ENCODE measurements at regions not wholly inside any gene's neighbourhood (a gene's known extent, or its start where the extent isn't known, plus 50 kb on each side); places are given as distances from the start of the nearest gene placed in this dataset.
"Not testable (repeated sequence)": the region's sequence is repeated elsewhere in the genome, so short reads cannot be mapped to it uniquely, and the experiment has no call there.

DNA sequence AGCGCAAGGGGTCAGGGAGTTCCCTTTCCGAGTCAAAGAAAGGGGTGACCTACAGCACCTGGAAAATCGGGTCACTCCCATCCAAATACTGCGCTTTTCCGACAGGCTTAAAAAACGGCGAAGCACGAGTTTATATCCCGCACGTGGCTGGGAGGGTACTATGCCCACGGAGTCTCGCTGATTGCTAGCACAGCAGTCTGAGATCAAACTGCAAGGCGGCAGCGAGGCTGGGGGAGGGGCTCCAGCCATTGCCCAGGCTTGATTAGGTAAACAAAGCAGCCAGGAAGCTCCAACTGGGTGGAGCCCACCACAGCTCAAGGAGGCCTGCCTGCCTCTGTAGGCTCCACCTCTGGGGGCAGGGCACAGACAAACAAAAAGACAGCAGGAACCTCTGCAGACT lies 735.1 kb downstream of the TTLL7 start:
- not testable (repeated sequence) for DNase-seq (ENCODE audit: extremely low read depth, low read depth)

DNA sequence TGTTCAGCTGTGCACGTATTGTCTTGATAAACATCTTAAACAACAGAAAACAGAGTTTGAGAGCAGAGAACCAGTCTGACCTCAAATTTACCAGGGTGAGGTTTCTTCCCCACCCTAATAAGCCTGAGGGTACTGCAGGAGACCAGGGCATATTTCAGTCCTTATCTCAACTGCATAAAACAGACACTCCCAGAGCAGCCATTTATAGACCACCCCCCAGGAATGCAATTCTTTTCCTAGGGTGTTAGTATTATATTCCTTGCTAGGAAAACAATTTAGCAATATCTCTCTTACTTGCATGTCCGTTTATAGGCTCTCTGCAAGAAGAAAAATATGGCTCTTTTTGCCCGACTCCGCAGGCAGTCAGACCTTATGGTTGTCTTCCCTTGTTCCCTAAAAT lies 747.2 kb downstream of the TTLL7 start:
- not testable (repeated sequence) for DNase-seq (ENCODE audit: extremely low read depth, low read depth)

DNA sequence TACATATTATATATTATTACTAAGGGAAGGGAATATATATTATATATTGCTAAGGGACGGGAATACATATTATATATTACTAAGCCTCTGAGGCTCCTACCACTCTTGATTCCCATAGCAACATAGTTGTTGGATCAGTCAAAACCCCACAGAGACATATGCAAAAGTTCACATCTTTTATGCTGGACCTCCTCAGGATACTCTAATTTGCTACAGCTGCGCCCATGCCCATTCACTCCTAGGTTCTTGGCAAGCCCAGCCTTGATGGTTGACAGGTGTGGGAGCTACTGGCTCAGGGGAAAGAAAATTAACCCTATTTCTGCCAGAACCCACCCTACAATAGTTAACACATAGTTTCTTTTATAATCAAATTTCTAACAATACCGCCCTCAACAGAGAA lies 752.2 kb downstream of the TTLL7 start:
- DNase-seq (ENCODE audit: extremely low read depth, low read depth), result not testable (repeated sequence)

DNA sequence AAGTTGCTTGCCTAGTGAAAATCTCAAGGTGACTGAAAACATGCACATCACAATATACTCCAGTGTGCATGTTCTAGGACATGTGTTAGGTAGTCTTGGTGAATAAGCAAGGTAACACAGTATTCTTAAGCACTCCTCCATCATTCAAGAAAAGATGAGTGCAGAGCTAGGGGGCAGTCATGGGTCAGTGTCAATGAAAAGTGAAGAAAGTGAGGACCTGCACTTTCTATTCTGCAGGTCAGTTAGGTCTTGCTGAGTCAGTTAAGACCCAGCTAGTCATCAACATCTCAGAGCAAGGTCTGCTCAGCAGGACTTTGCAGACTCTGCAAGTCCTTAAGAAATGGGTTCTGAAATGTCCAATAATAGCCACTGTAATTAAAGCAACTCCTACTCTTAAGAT lies 754.1 kb downstream of the TTLL7 start:
- DNase-seq (ENCODE audit: extremely low read depth, low read depth), result not testable (repeated sequence)

DNA sequence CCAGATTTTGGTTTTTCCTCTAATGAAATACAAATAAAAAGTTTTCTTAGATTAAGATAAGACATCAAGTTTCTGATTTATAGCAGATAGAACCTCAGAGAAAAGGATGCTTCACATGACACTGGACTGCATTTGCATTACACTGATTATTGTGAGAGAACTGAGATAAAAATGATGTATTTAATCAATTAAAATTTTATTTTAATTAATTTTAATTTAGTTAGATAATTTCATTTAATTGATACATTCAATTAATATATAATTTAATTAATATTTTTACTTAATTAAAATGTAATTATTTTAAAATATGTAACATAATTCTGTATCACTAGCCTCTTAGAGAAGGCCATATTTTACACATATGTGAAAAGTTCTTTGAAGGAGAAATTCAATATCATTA lies 759.4 kb downstream of the TTLL7 start:
- DNase-seq (ENCODE audit: extremely low read depth, low read depth), result not testable (repeated sequence)

DNA sequence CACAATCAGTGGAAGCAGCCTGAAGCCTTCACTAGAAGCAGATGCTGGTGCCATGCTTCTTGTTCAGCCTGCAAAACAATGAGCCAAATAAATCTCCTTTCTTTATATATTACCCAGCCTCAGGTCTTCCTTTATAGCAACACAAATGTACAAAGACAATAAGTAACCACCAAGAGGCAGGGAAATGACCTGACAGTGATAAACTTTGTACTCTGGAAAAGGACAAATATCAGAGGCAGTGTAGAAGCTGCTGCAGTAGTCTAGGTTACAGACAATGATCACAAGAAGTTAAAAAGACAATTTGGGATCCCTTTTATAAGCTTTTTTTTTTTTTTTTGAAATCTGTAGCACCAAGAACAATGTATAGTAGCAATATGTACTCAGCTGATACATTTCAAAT lies 760.3 kb downstream of the TTLL7 start:
- DNase-seq (ENCODE audit: extremely low read depth, low read depth), result not testable (repeated sequence)

DNA sequence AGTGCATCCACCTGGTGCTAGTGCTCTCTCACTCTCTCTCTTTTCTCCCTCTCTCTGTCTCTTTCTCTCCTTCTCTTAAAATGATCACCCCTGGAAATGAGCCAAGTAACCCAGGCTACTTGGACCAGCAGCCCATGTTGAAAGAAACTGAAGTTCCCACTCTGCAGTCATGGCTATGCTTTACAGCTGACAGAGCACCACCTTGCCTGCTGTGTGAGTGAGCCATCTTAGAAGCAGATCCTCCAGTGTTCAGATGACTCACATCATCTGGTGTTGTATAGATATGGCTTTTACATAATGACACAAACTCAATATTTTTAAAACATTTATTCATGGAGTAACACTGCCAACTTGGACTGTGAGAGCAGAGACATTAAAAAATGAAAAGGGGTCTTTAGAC lies 779.1 kb downstream of the TTLL7 start:
- not testable (repeated sequence) for DNase-seq (ENCODE audit: extremely low read depth, low read depth)

DNA sequence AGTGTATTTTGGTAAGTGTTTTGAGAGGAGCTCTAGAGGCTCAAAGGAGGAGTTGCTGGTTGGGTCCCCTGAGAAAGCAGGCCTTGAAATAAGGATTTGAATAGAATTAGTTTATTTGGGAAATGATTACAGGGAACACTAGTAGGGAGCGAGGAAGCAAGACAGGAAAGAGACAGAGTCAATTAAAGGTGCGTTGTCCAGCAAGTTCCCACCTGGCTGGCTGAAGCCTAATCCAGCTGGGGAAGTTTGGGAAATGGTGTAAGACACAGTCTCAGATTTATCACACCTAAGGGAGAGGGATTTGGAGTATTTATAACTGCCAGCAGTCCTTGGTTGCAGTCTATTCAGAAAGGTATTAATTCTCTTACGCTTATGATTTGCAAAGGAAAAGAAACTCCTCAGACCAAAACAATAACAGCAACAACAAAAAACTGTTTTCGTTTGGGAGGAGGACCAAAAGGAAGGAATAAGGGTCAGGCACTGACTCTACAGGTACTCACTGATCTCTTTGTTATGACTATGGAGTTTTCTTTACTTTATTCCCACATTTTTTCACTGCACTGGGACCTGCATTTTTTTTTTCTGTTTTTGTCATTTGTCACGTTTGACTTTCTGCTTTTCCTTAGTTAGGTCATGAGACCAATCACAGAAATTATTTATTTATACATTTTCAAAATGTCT lies 780.8 kb downstream of the TTLL7 start:
- DNase-seq (ENCODE audit: extremely low read depth, low read depth), result not testable (repeated sequence)

DNA sequence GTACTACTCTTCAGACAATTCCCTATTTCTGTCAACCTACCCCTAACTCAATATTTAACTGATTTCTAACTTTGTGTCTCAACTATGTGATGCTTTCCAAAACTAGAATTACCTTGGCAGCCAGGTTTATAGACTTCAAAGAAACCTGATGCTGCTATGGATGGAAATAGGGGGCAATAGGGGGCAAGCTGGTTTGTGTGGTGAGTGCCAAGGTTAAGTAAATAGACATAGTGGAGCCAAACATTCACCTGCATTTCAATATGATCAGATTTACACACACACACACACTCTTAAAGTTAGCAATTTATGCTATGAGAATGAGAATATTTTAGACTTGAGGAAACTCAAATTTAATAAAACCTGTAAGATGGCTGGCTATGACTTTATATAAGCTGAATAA lies 784.6 kb downstream of the TTLL7 start:
- DNase-seq (ENCODE audit: extremely low read depth, low read depth), result not testable (repeated sequence)

DNA sequence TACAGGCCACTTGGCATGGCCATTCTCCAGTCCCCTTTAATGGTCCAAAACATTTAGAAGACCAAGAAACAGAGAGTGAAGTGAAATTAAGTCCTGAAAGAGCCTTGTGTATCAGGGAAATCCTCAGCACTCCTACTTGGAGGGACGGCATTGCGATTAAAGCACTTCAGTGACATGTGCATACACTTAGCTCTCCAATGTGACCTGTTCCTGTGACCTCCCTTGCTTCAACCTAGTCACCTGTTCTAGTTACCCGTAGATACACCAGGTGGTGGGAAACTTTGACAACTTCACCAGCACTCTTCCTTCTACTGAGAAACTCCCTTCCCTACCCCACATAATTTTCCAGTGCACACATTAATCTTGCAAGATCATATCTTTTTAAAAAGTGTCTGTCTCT lies 785.3 kb downstream of the TTLL7 start:
- not testable (repeated sequence) for DNase-seq (ENCODE audit: extremely low read depth, low read depth)

DNA sequence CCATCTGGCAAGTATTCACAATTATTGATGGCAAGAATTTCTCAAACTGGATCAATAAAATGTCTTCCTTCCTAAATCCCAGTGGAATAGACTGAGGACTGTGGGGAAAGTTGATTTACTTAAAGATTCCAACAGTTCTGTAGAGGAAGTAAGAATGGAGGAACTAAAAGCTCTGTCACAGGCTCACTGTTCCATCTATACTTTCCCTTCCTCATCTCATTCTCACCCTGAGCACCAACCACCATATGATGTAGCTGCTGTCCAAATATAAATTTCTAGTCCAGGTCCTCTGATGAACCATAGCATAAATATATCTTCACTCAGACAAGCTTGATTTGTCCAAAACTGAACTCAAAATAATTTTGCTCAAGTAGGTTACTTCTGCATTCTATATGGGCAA lies 786.9 kb downstream of the TTLL7 start:
- not testable (repeated sequence) for DNase-seq (ENCODE audit: extremely low read depth, low read depth)

DNA sequence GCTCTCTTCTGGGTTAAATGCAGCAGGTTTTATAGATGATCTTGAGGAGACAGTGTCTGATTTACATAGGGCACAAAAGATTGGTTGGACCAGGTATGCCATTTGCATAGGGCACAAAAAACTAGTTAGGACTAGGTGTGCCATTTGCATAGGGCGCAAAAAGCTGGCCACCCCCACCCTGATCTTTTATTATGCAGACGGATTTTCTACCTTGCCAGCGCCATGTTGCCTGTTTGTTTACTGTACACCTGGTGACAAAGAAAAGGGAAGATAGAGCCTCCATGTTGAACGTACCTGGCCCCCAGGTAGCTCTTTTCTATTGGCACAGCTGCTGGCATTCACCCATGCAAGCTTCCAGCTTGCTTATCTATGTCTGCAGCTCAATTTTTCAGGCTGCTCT lies 790.4 kb downstream of the TTLL7 start:
- DNase-seq (ENCODE audit: extremely low read depth, low read depth), result not testable (repeated sequence)

DNA sequence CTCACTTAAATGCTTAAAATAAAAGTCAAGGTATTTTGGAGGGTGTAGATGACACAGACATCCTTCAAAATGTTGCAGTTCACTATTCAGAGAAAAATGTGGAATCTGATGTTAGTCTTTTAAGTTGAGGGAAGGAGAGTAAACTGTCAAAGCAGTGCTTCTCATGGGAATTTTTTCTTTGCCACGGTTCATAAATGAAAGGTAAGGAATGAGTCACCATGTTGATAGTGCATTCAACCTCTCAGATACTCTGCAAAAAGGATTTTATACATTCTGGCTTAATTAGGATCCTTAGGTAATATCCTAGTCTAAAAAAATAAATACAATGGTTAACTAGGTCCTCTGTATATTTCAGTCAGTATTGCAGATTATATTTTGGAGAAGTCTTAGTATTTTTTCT lies 804.3 kb downstream of the TTLL7 start:
- not testable (repeated sequence) for DNase-seq (ENCODE audit: extremely low read depth, low read depth)

DNA sequence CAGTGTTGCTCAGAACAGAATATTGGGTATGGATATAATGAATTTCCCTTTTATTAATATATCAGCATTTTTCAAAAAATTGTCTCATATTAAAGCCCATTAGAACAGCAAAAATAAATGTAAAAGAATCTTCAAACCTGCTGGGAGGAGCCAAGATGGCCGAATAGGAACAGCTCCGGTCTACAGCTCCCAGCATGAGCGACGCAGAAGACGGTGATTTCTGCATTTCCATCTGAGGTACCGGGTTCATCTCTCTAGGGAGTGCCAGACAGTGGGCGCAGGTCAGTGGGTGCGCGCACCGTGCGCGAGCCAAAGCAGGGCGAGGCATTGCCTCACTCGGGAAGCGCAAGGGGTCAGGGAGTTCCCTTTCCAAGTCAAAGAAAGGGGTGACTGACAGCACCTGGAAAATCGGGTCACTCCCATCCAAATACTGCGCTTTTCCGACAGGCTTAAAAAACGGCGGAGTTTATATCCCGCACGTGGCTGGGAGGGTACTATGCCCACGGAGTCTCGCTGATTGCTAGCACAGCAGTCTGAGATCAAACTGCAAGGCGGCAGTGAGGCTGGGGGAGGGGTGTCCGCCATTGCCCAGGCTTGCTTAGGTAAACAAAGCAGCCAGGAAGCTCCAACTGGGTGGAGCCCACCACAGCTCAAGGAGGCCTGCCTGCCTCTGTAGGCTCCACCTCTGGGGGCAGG lies 816.8 kb downstream of the TTLL7 start:
- DNase-seq (ENCODE audit: extremely low read depth, low read depth), result not testable (repeated sequence)

DNA sequence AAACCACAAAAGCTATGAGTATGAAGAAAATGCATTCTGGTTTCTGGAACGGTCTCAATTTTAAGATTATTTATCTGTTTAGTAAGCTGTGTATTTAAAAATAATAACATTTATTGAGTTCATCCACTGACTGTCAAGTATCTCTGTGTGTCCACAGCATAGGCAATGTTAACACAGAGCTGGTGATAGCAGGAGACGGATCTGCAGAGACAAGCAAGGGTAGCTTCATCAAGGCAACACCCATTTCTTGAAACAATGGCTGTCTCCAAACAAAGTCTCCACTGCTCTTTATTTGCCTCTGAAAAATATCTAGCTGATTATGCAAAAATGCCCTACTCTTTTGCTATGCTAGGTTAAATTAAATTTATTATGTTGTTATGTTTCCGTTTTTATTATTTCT lies 818.3 kb downstream of the TTLL7 start:
- DNase-seq (ENCODE audit: extremely low read depth, low read depth), result not testable (repeated sequence)

DNA sequence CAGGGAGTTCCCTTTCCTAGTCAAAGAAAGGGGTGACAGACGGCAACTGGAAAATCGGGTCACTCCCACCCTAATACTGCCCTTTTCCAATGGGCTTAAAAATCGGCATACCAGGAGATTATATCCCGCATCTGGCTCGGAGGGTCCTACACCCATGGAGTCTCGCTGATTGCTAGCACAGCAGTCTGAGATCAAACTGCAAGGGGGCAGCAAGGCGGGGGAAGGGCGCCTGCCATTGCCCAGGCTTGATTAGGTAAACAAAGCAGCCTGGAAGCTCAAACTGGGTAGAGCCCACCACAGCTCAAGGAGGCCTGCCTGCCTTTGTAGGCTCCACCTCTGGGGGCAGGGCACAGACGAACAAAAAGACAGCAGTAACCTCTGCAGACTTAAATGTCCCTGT lies 831.3 kb downstream of the TTLL7 start:
- not testable (repeated sequence) for DNase-seq (ENCODE audit: extremely low read depth, low read depth)

DNA sequence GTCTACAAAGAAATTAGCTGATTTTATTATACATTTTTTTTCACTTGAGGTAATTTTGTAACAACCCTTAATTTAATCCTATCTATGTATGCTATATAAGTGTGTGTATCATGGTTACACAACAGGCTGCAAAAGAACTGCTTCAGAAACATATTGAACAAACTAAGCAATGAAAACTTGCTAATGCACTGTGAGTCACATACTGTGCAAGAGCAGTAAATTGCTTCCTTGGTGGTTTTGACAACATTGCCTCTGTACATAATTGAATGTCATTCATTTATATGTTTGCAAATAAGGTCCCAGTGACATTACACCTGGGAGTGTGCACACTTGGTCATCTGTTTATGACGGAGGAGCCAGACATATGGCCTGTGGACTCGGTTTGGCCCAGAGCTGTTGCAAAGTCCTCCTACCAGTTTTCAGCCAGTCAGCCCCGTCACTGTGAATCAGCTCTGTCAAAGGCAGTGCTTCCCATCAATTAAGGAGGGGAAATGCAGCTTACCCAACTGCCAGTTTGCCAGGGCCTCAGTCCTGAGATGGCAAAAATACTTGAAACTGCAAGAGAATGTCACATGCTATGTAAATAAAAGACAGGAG lies 835.0 kb downstream of the TTLL7 start:
- not testable (repeated sequence) for DNase-seq (ENCODE audit: extremely low read depth, low read depth)

DNA sequence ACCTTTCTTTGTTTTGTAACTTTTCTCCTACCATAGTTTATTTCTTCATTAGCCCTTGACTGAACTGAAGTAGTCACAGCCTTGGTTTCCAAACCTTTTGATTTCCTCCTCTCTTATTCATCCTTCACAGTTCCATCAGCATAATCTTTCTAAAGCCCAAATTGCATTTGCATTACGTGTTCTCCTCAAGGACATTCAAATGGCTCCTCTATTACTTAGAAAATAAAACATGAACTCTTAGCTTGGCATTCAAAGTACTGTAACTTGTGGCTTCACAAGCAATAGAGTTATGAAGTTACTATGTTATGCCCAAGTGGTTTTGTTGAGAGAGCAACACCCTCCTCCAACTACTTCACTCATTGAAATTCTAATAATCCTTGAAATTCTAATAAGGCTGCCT lies 840.0 kb downstream of the TTLL7 start:
- DNase-seq (ENCODE audit: extremely low read depth, low read depth), result not testable (repeated sequence)

DNA sequence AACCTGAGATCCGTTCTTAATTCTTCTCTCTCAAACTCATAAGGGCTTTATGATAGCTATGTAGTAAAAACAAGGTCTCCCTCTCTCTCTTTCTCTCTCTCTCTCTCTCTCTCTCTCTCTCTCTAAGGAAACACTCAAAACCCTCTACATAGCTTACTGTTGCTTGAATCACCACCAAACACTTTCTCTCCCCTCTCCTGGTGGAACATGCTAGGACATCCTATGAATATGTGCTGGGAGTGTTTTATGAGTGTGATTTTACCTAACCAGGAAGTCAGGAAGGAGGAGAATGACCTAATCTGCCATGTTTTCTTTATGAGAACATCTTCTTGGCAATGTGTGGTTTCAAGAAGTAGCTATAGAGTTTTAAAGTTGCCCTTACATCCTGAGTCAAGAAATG lies 844.6 kb downstream of the TTLL7 start:
- not testable (repeated sequence) for DNase-seq (ENCODE audit: extremely low read depth, low read depth)

DNA sequence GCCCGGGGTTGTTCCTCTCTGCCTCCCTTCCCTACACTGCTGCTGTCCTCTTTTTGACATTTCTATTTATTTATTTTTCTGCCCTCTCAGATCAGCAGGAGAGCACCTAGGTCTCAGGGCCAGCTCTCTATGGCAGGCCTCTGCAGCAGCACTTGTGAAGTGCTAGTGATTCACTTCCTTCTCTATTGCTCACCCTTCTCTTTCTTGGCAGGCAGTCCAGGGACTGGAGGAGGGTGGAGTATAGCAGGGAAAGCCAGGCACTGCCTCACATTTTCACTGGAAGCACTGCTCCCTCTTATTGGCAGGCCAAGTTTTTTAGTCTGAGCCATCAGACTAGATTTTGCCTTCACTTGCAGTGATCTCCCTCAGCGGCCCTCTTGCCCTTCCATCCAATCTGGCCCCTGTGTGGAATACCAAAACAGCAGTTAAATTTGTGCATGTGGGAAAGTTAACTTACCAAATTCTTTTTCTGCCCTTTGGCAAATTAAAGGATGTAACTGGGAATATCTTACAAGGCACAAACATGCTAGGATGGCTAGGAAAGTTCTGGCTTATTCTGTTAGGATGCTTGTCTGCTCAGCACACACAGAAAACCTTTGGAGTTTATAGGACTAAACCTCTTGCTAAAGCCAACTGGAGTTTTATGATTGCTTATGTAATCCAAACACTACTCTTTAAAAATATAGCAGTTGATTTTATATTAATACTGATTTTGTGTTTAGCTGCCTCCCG lies 847.6 kb downstream of the TTLL7 start:
- peak; percentile 40 for DNase-seq (ENCODE audit: extremely low read depth, low read depth)

DNA sequence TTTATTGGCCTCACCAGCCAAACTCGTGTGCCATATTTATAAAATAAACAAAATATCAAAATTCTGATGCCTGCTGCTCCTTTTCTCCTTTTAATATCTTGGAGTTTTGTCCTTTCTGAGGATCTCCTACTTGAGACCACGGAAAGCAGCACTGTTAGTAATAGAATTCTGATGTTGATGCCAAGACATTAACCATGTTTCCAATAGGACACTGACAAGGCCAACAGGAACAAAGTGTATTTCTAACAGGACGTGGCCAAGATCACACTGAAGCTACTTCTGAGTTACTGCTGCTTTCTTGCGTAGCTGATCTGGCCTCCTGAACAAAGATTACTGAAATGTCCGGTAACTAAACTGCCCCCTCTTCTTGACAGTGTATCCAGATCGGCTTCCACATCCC lies 848.5 kb downstream of the TTLL7 start:
- not testable (repeated sequence) for DNase-seq (ENCODE audit: extremely low read depth, low read depth)

DNA sequence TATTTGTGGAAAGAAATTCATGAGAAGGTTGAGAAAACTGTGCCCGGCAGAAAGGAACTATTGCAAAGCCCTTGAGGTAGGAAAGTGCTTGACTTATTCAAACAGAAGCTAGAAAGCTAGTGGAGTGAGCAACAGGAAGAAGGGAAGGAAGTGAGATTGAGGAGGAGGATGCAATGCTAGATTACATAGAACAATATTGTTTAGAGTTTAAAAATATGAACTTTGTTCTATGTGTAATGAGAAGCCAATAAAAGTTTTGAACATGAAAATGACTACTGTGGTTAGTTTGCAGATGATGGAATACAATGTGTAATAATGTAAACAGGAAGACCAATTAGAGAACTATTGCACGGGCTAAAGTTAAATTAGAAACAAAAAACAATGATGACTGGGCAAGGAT lies 853.1 kb downstream of the TTLL7 start:
- not testable (repeated sequence) for DNase-seq (ENCODE audit: extremely low read depth, low read depth)

All from AG09319 (cell line).